Vagina (tissue), 2 donors: ENCODE measurements at regions not wholly inside any gene's neighbourhood (a gene's known extent, or its start where the extent isn't known, plus 50 kb on each side); places are given as distances from the start of the nearest gene placed in this dataset.
"Not testable (repeated sequence)": the region's sequence is repeated elsewhere in the genome, so short reads cannot be mapped to it uniquely, and the experiment has no call there.

Experiments
- DNase-seq, 2 donors: peaks; one replicate each; pipeline ENCODE4 v3.0.0-alpha.2; 2017; ENCODE audit errors: extremely low spot score in 2 of 2
- H3K27ac ChIP-seq: fragments of 200-600 bp; sonication (generic); one replicate; pipeline ENCODE4 v1.5.1; 2019
- H3K27me3 ChIP-seq: fragments of 200-600 bp; sonication (generic); one replicate; pipeline ENCODE4 v1.5.1; 2019
- H3K36me3 ChIP-seq, 2 donors: fragments of 200-600 bp; sonication (generic); one replicate each; pipeline ENCODE4 v1.5.1; 2017 to 2019
- H3K4me1 ChIP-seq: fragments of 200-600 bp; sonication (generic); one replicate; pipeline ENCODE4 v1.5.1; 2019
- H3K4me3 ChIP-seq, 2 donors: fragments of 200-600 bp; sonication (generic); 1 replicate in 1 of 2; 2 replicates in 1 of 2; pipeline ENCODE4 v1.5.1; 2016 to 2019
- H3K9me3 ChIP-seq: fragments of 200-600 bp; sonication (generic); one replicate; pipeline ENCODE4 v1.5.1; 2019
- CTCF ChIP-seq, 3 experiments: fragments of 450-650 bp in 2 of 3; fragments of 200-600 bp in 1 of 3; sonication (generic) in 1 of 3; IDR thresholded peaks; one replicate each; pipeline ENCODE4 v1.5.1; 2017 to 2019; ENCODE audit warnings: antibody characterized with exemption in 3 of 3, mild to moderate bottlenecking in 2 of 3, moderate library complexity in 2 of 3
- POLR2A ChIP-seq, 2 donors: fragments of 450-650 bp; IDR thresholded peaks; one replicate each; pipeline ENCODE4 v1.6.1; 2017; ENCODE audit warnings: antibody characterized with exemption in 2 of 2, mild to moderate bottlenecking in 2 of 2, moderate library complexity in 2 of 2
- POLR2AphosphoS5 ChIP-seq, 2 donors: sonication (generic); formaldehyde crosslinking; IDR thresholded peaks; one replicate each; pipeline ENCODE4 v1.9.0; 2017; ENCODE audit warnings: antibody characterized with exemption in 2 of 2, mild to moderate bottlenecking in 2 of 2, low read depth in 1 of 2; ENCODE audit not compliant: insufficient read depth in 1 of 2
- intact Hi-C: fragments of 100-400 bp; cut with DNase I; formaldehyde crosslinking; loops from one replicate; pipeline ENCODE4 v1.15.1; 2023

GRCh38 chr6:27800731-27801373, 111.3 kb downstream of the OR2B2 start:
- H3K9me3 ChIP-seq, result no peaks in the 10 kb centered on the region
- intact Hi-C loops, result no loop called here
- H3K27ac ChIP-seq, result no peak overlapping the region
- TF ChIP-seq POLR2A (IDR thresholded peaks at IDR 0.05) (no peak), POLR2AphosphoS5 (IDR thresholded peaks at IDR 0.05; ENCODE audit: insufficient read depth in 1 of 2, low read depth in 1 of 2) (no peak), CTCF (IDR thresholded peaks at IDR 0.05) (no peak)
- H3K4me3 ChIP-seq, result no peak overlapping the region
- H3K36me3 ChIP-seq, result no peaks in the 10 kb centered on the region
- no peaks in the 10 kb centered on the region for H3K4me1 ChIP-seq
- no peak for DNase-seq
- H3K27me3 ChIP-seq, result no peaks in the 10 kb centered on the region

- Histone ChIP-seq H3K9me3 (no peaks in the 10 kb centered on the region), H3K4me1 (peaks cover 2% of the 10 kb centered on the region), H3K27me3 (no peaks in the 10 kb centered on the region), H3K4me3 (no peak overlapping the region), H3K36me3 (no peaks in the 10 kb centered on the region), H3K27ac (no peak overlapping the region)
- no peak for TF ChIP-seq POLR2A (IDR thresholded peaks at IDR 0.05)
- no peak for TF ChIP-seq CTCF (IDR thresholded peaks at IDR 0.05)
- TF ChIP-seq POLR2AphosphoS5 (IDR thresholded peaks at IDR 0.05; ENCODE audit: insufficient read depth in 1 of 2, low read depth in 1 of 2), result no peak
- intact Hi-C loops, result no loop called here
- DNase-seq, result no peak
These were observed 114.2 kb downstream of the OR2B2 start for GRCh38 chr6:27797960-27798359.

GRCh38 chr6:27796736-27797481, 115.3 kb downstream of the OR2B2 start:
- DNase-seq, H3K27ac ChIP-seq, H3K9me3 ChIP-seq, H3K4me1 ChIP-seq, H3K4me3 ChIP-seq, intact Hi-C loops, H3K36me3 ChIP-seq, H3K27me3 ChIP-seq: not testable (repeated sequence)

- TF ChIP-seq POLR2AphosphoS5 (IDR thresholded peaks at IDR 0.05; ENCODE audit: insufficient read depth in 1 of 2, low read depth in 1 of 2) (peak in 1 of 2 donors; percentile 91), POLR2A (IDR thresholded peaks at IDR 0.05) (no peak), CTCF (IDR thresholded peaks at IDR 0.05) (peak; percentile 39 to 73 (median 62))
These were observed 116.3 kb downstream of the OR2B2 start for GRCh38 chr6:27795697-27796494.

GRCh38 chr6:27791182-27791943, 120.8 kb downstream of the OR2B2 start:
- Histone ChIP-seq H3K36me3 (no peaks in the 10 kb centered on the region), H3K4me3 (peak overlapping the region; percentile 50), H3K4me1 (peaks cover 8% of the 10 kb centered on the region), H3K27me3 (no peaks in the 10 kb centered on the region), H3K9me3 (no peaks in the 10 kb centered on the region), H3K27ac (peak overlapping the region; percentile 14)
- TF ChIP-seq POLR2AphosphoS5 (IDR thresholded peaks at IDR 0.05; ENCODE audit: insufficient read depth in 1 of 2, low read depth in 1 of 2), result peak in 1 of 2 donors; percentile 18
- TF ChIP-seq POLR2A (IDR thresholded peaks at IDR 0.05), result no peak
- intact Hi-C loops, result no loop called here
- DNase-seq, result no peak

More at GRCh38 chr6:27795697-27796494, 116.3 kb downstream of the OR2B2 start:
- Histone ChIP-seq H3K36me3 (no peaks in the 10 kb centered on the region), H3K4me3 (no peak overlapping the region), H3K27ac (no peak overlapping the region), H3K4me1 (peaks cover 8% of the 10 kb centered on the region), H3K27me3 (no peaks in the 10 kb centered on the region), H3K9me3 (no peaks in the 10 kb centered on the region)
- intact Hi-C loops, result loop anchor here (2.0 kb wide), 1 partner anchor 41 kb away; no protein-coding TSS in a partner anchor
- DNase-seq, result no peak

GRCh38 chr6:27788376-27788775, 123.8 kb downstream of the OR2B2 start:
- not testable (repeated sequence) for H3K4me1 ChIP-seq, H3K9me3 ChIP-seq, H3K36me3 ChIP-seq, H3K4me3 ChIP-seq, H3K27ac ChIP-seq, H3K27me3 ChIP-seq, DNase-seq
- intact Hi-C loops, result loop anchor here (5.0 kb wide), 1 partner anchor 974 kb away; no protein-coding TSS in a partner anchor
